OCI-LY7 (cell line): ENCODE measurements at regions not wholly inside any gene's neighbourhood (a gene's known extent, or its start where the extent isn't known, plus 50 kb on each side); places are given as distances from the start of the nearest gene placed in this dataset.

ENCODE experiments used
- BruUV-seq: library from RNA; stranded (reverse); fragments of 400-500 nt; replicated peaks from 2 replicates; lab custom pipeline; 2021; lab: Mats Ljungman, UMichigan
- CTCF ChIA-PET: fragments of 300-600 bp; sonication (Branson Sonifier 250); formaldehyde crosslinking; loops from one replicate; lab custom pipeline; 2022; ENCODE audit warnings: antibody characterized with exemption; ENCODE audit not compliant: unreplicated experiment; lab: Charles Lee
- POLR2A ChIA-PET: fragments of 300-600 bp; sonication (Branson Sonifier 250); formaldehyde crosslinking; loops from one replicate; lab custom pipeline; 2022; ENCODE audit warnings: antibody characterized with exemption; lab: Charles Lee
- DNase-seq: peaks from one replicate; pipeline ENCODE4 v3.0.0-alpha.2; 2015; ENCODE audit warnings: low spot score
- H2AFZ ChIP-seq: fragments of 200-600 bp; sonication (generic), shearing (Covaris generic); 2 replicates; pipeline ENCODE4 v1.6.1; 2014; ENCODE audit warnings: mild to moderate bottlenecking, antibody characterized with exemption, low read length, moderate library complexity
- H3K27ac ChIP-seq: fragments of 200-600 bp; sonication (generic); 2 replicates; pipeline ENCODE4 v1.5.1; 2014; ENCODE audit warnings: mixed run types, low read depth, mild to moderate bottlenecking, moderate library complexity, low read length, inconsistent platforms; ENCODE audit not compliant: poor library complexity, severe bottlenecking
- H3K36me3 ChIP-seq: fragments of 200-600 bp; sonication (generic); 2 replicates; pipeline ENCODE4 v1.6.1; 2014; ENCODE audit warnings: mild to moderate bottlenecking, antibody characterized with exemption, low read length, moderate library complexity, mixed read lengths; ENCODE audit not compliant: insufficient read depth
- H3K4me1 ChIP-seq: fragments of 200-600 bp; sonication (generic); 2 replicates; pipeline ENCODE4 v1.5.1; 2014; ENCODE audit warnings: mild to moderate bottlenecking, low read length; ENCODE audit not compliant: insufficient read depth, poor library complexity, severe bottlenecking
- H3K4me2 ChIP-seq: fragments of 200-600 bp; sonication (generic); 2 replicates; pipeline ENCODE4 v1.6.1; 2014; ENCODE audit warnings: mild to moderate bottlenecking, low read length
- H3K4me3 ChIP-seq: fragments of 200-600 bp; sonication (generic); 2 replicates; pipeline ENCODE4 v1.5.1; 2014; ENCODE audit warnings: mild to moderate bottlenecking, low read depth, low read length; ENCODE audit not compliant: poor library complexity, severe bottlenecking
- H3K79me2 ChIP-seq: fragments of 200-600 bp; sonication (generic); 2 replicates; pipeline ENCODE4 v1.6.1; 2016; ENCODE audit warnings: low read depth, mild to moderate bottlenecking, low read length, moderate library complexity, mixed read lengths; ENCODE audit not compliant: insufficient read depth
- H3K9me2 ChIP-seq: fragments of 200-600 bp; sonication (generic); 2 replicates; pipeline ENCODE4 v1.6.1; 2016; ENCODE audit warnings: mild to moderate bottlenecking, low read length, mixed read lengths; ENCODE audit not compliant: insufficient read depth
- H3K9me3 ChIP-seq: fragments of 200-600 bp; sonication (generic); 2 replicates; pipeline ENCODE4 v1.6.1; 2014; ENCODE audit warnings: mild to moderate bottlenecking, mixed run types, low read length, mixed read lengths
- H4K20me1 ChIP-seq: fragments of 200-600 bp; sonication (generic); 2 replicates; pipeline ENCODE4 v1.6.1; 2014; ENCODE audit warnings: mild to moderate bottlenecking, antibody characterized with exemption, low read length, moderate library complexity, mixed read lengths; ENCODE audit not compliant: insufficient read depth
- EZH2phosphoT487 ChIP-seq: fragments of 200-600 bp; sonication (generic); IDR thresholded peaks from 2 replicates; pipeline ENCODE4 v1.6.1; 2018; ENCODE audit warnings: low read depth, borderline replicate concordance, mild to moderate bottlenecking, mixed run types, antibody characterized with exemption, low read length, moderate library complexity, mixed read lengths
- intact Hi-C: fragments of 100-400 bp; cut with micrococcal nuclease; formaldehyde crosslinking; loops from one replicate; pipeline ENCODE4 v1.10.0; 2022; ENCODE audit not compliant: unreplicated experiment
- TF ChIP-seq, protein P1 (sequence below): fragments of 200-600 bp; sonication (generic); conservative IDR thresholded peaks from 2 replicates; pipeline ENCODE4 v1.5.1; 2014; ENCODE audit warnings: mild to moderate bottlenecking, antibody characterized with exemption, low read length, moderate library complexity, mixed read lengths

DNA sequence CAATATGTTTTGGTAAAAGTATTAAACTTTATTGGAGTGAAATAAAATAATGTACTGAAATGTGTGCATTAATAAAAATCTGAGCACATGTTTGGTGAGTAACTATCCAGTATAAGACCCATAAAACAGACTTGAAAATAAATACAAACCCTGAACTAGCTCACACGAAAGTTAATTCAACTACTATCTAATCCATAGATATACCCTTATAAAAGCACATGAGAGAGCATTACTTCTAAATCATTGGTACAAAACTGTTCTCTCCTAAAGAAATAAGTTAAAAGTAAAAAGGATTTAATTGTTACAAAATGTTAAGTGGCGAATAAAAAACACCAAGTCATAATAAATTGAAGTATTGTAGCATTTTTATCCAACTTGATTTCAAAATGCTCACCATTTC lies 295.6 kb downstream of the PTPRC start:
- Histone ChIP-seq H3K9me3 (no peaks in the 10 kb centered on the region), H2AFZ (peak overlapping the region; percentile 39; the same call in 1 of the 2 replicates), H3K4me3 (peak overlapping the region; percentile 78), H3K36me3 (no peaks in the 10 kb centered on the region), H3K9me2 (no peaks in the 10 kb centered on the region), H3K4me1 (peaks cover 48% of the 10 kb centered on the region), H4K20me1 (no peaks in the 10 kb centered on the region), H3K79me2 (peaks cover 82% of the 10 kb centered on the region), H3K4me2 (peak overlapping the region; percentile 99), H3K27ac (peak overlapping the region; percentile 88)
- POLR2A ChIA-PET = interaction anchor here (0.7 to 3.9 kb wide), 7 partner anchors 12 to 336 kb away, joined by 3 to 13 read pairs (median 3); no protein-coding TSS in a partner anchor
- DNase-seq = no peak
- CTCF ChIA-PET = no interaction called here
- intact Hi-C loops = loop anchor here (5.0 to 10.0 kb wide), 4 partner anchors 252 to 1160 kb away; partner anchors contain the start of gene DENND1B
- BruUV-seq = no TSS peak
- no peak for TF ChIP-seq EZH2phosphoT487
- TF ChIP-seq, protein P1, sequence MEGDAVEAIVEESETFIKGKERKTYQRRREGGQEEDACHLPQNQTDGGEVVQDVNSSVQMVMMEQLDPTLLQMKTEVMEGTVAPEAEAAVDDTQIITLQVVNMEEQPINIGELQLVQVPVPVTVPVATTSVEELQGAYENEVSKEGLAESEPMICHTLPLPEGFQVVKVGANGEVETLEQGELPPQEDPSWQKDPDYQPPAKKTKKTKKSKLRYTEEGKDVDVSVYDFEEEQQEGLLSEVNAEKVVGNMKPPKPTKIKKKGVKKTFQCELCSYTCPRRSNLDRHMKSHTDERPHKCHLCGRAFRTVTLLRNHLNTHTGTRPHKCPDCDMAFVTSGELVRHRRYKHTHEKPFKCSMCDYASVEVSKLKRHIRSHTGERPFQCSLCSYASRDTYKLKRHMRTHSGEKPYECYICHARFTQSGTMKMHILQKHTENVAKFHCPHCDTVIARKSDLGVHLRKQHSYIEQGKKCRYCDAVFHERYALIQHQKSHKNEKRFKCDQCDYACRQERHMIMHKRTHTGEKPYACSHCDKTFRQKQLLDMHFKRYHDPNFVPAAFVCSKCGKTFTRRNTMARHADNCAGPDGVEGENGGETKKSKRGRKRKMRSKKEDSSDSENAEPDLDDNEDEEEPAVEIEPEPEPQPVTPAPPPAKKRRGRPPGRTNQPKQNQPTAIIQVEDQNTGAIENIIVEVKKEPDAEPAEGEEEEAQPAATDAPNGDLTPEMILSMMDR = no peak

GRCh38 chr1:198934901-198935305 lies 296.1 kb downstream of the PTPRC start:
- POLR2A ChIA-PET = interaction anchor here (0.6 to 3.9 kb wide), 18 partner anchors 6 to 777 kb away, joined by 3 to 40 read pairs (median 5); no protein-coding TSS in a partner anchor
- CTCF ChIA-PET = interaction anchor here (0.6 kb wide), 1 partner anchor 250 kb away, joined by 3 read pairs; no protein-coding TSS in a partner anchor
- no peaks in the 10 kb centered on the region for H3K9me3 ChIP-seq
- peak overlapping the region; percentile 99 for H3K4me2 ChIP-seq
- intact Hi-C loops = loop anchor here (1.0 to 10.0 kb wide), 6 partner anchors 154 to 1160 kb away; partner anchors contain the start of genes DENND1B and NEK7
- peaks cover 48% of the 10 kb centered on the region for H3K4me1 ChIP-seq
- no peaks in the 10 kb centered on the region for H3K36me3 ChIP-seq
- peak overlapping the region; percentile 39; the same call in 1 of the 2 replicates for H2AFZ ChIP-seq
- H3K4me3 ChIP-seq = peak overlapping the region; percentile 78
- TF ChIP-seq, protein P1 = no peak
- TF ChIP-seq EZH2phosphoT487 = no peak
- BruUV-seq = no TSS peak
- H3K79me2 ChIP-seq = peaks cover 77% of the 10 kb centered on the region
- H3K9me2 ChIP-seq = no peaks in the 10 kb centered on the region
- DNase-seq = peak; percentile 70
- H4K20me1 ChIP-seq = no peaks in the 10 kb centered on the region
- peak overlapping the region; percentile 88 for H3K27ac ChIP-seq

- TF ChIP-seq, protein P1 = no peak
- no peaks in the 10 kb centered on the region for H4K20me1 ChIP-seq
- no peaks in the 10 kb centered on the region for H3K36me3 ChIP-seq
- peak overlapping the region; percentile 88 for H3K27ac ChIP-seq
- ChIA-PET CTCF (interaction anchor here (0.6 to 0.8 kb wide), 2 partner anchors 107 to 251 kb away, joined by 3 read pairs; no protein-coding TSS in a partner anchor), POLR2A (interaction anchor here (0.6 to 3.9 kb wide), 26 partner anchors 7 to 1175 kb away, joined by 3 to 40 read pairs (median 4); no protein-coding TSS in a partner anchor)
- H3K79me2 ChIP-seq = peaks cover 72% of the 10 kb centered on the region
- peak overlapping the region; percentile 39; the same call in 1 of the 2 replicates for H2AFZ ChIP-seq
- H3K9me3 ChIP-seq = no peaks in the 10 kb centered on the region
- H3K4me3 ChIP-seq = peak overlapping the region; percentile 78
- peak overlapping the region; percentile 99 for H3K4me2 ChIP-seq
- no peaks in the 10 kb centered on the region for H3K9me2 ChIP-seq
- peak; percentile 87 for DNase-seq
- peaks cover 44% of the 10 kb centered on the region for H3K4me1 ChIP-seq
- no TSS peak for BruUV-seq
- intact Hi-C loops = loop anchor here (1.0 to 10.0 kb wide), 3 partner anchors 154 to 1161 kb away; partner anchors contain the start of genes DENND1B and NEK7
These were observed 296.6 kb downstream of the PTPRC start for GRCh38 chr1:198935306-198935921.
